Superior temporal gyrus (tissue), 1 donor: ENCODE measurements at regions not wholly inside any gene's neighbourhood (a gene's known extent, or its start where the extent isn't known, plus 50 kb on each side); places are given as distances from the start of the nearest gene placed in this dataset.

Experiments used
- DNase-seq: peaks from one replicate; pipeline ENCODE4 v3.0.0-alpha.2; 2016; ENCODE audit errors: extremely low spot score

DNA sequence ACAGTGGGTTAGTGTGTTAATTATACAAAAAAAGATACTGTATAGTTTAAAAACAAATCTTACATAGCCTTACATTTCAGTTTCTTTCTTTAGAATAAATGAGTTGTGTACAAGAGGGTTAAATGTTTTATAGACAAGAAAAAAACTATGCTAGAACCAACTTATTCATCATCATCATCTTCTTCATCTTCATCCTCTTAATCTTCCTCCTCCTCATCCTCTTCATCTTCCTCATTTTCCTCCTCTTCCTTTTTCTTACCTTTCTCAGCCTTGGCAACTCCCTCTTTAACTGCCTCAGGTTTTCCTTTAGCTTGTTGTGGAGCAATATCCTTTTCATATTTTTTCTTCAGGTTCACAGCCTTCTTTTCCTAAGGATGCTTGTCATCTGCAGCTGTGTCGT, 53.7 kb downstream of the RPS12 start:
- no peak for DNase-seq

GRCh38 chr6:132872923-132873322, 58.6 kb downstream of the RPS12 start:
- no peak for DNase-seq

GRCh38 chr6:132877003-132877402, 62.6 kb downstream of the RPS12 start:
- DNase-seq: no peak

GRCh38 chr6:132887204-132887603, 72.8 kb downstream of the RPS12 start:
- no peak for DNase-seq

DNA sequence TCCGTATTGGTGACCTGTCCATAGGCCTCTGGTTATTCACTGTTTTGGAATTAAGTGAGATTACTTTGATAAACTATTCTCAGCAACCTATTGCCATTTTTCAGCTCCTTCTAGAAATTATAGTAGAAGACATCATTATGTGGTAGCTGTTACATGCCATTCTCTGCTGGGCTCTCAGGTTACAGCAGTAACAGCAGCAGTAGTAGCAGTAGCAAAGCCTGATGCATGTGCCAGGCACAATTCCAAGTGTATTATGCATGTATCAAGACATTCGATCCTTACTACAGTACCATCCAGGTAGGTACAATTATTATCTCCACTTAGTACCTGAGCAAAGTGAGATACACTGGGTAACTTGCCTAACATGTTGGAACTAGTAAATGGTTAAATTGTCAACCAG, 74.3 kb downstream of the RPS12 start:
- no peak for DNase-seq

DNA sequence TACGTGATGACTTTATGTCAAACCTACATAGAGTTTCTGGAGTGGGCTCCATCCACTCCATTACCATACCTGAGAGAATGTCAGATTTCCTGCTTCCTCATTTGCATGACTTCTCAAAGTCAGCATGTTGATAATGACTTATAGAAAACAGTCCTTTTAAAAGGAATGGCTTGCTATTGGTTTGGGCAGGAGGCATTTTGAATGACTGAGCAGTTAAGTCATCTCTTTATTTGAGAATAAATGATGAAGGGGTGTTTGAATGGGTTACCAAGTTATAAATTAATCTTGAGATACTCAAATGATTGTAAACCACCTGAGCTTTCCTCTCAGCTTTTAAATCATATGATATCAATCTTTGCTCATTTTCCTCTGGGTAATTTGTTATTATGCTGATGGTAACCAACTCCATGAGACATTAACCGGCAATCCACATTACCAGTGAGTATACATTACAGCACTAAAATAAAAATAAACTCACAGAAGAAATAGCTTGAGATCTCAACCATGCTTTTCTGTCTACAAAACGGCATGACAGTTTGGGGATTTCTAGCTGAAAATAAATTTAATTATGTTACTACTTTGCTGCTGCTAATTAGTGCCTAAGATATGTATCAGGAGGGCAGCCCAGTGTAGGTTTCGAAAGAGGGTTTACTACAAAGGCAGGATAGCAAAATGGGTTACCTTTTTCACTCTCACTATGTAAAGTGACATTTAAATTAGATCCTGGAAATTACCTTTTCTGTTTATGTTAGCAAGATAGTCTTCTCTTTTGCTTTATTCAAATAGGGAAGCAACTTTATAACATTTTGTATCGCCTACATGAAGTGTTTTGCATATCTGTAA, 78.8 kb downstream of the RPS12 start:
- no peak for DNase-seq

DNA sequence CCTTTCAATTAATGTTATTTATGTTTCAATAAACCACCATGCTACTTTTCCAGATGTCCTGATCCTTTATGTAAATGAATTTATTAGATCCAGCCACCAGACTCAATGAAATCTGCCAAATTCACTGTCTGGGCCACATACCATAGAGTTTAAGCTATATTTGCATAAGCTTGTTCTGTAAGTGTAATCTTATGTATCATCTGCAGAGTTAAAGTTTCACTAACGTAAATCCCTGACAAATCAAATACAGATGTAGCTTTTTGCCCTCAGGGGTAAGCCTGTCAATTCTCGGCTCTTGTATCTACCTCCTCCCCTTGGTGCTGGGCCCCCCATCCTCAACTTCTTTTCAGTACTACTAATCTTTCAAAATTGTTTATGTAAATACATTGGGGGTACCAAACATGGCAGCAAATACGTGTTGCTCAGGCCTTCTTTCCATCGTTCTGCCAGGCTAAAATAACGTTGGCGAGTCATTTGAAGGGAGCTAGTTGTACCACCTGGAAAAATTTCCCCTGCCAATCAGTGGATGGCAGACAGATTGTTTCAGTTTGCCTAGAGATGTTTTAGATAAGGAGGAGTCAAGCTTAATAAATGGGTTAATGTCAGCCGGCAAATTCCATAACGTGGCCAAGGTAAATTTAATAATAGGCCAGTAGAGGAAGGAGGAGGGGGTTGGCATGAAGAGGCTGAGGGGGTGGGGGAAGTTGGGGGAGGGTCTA, 79.6 kb downstream of the RPS12 start:
- DNase-seq: no peak

DNA sequence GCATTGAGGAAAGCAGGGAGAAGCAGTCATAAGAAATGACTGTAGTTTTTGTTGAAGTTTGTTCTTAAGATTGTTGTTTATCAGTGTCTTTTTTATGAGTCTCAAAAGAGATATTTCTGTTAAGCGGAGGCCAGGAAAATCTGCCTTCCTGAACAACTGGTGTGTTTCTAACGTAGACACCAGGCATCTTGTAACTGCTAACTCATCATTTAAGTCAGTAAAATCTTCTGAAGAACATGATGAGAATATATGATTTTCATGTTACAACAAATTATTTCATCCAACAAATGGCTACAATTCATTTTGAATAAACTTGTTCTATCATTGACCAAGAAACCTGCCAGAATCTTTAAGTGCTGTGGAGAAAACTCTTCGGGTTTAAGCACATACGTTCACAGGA, 84.0 kb downstream of the RPS12 start:
- DNase-seq: no peak

- no peak for DNase-seq
These were observed 86.5 kb downstream of the RPS12 start for GRCh38 chr6:132900849-132901248.

DNA sequence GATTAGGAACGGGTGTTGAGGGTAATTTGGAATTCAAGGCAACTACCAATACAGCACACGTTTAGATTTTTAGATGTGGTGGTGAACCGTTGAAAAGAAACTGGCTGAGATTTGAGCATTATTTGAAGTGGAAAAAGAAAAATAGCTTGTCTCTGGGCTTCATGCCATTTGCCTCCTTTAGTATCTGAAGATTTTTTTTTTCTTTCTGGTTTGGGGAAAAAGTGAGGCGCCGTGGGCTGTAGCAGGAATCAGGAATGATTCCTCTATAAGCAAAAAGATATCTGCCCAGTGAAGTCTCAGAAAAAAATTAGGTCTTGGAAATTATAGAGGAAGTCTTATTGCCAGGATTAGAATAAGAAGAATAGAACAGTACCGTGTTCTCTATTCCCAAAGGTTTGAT, 88.5 kb downstream of the RPS12 start:
- peak; percentile 32 for DNase-seq

DNA sequence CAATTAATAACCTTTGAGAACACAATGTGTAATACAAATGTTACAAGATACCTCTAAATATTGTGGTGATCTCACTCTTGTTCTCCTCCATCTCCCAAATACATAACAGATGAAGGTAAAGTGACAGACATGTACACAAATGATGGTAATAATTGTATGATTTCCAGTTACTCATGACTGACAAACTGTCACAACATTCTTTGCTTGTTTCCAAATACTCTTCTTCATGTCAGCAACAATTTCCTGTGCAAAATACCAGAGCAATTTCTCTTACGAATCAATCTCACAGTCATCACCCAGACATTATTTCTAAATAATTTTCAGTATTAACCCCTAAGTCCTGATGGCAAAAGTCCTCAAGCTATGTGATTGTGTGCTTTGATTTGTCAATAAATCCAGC, 92.9 kb downstream of the RPS12 start:
- DNase-seq: no peak

DNA sequence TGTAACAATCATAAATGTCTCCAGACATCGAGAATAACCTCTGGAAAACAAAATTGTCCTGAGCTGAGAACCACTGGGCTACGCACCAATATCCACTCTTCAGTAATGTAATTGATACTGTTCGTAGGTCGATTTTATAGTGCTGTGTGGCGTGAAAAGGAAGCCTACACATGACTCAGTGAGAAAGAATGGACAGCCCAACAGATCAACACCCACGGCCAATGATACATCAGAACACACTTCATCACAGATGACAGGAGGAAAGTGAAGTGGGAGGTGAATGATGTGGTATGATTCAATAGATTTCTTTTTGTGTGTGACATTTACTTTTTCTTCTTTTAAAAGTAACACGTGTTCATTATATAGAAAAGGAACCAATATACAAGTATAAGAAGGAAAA, 93.5 kb downstream of the RPS12 start:
- DNase-seq: no peak

DNA sequence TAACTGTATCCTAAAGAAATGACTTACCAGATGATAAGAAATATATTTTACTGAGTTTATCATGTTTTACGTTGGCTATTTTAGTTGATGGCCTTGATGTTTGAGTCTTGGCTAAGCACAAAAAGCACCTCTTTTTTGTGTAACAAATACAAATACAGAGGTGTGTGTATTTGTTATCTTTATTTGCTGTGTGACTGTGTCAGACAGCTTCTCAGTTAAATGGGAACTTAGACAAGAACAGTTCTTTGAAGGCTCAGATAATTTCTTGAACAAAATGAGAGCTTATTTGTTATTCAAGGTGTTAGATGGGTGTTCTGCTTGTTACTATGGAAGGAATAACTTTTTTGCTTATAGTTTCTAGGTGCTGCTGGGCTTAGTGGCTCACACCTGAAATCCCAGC, 95.4 kb downstream of the RPS12 start:
- DNase-seq: no peak

DNA sequence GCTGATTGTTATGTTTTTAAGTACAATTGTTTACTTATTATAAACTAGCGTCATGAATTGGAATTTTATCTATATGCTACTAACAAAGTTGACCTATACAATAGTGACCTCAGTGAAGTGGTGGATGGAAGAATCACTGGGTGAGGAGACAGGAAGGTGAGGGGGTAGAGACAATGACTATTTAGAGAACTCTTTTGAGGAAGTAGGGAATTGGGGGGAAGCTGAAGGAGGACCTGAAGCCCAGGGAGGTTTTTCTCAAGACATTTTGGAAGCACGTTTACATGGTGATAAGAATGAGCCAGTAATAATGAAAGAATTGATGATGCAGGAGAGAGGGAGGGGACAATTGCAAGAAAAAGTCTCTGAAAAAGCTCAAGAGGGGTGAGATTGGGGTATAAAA, 96.4 kb downstream of the RPS12 start:
- no peak for DNase-seq

DNA sequence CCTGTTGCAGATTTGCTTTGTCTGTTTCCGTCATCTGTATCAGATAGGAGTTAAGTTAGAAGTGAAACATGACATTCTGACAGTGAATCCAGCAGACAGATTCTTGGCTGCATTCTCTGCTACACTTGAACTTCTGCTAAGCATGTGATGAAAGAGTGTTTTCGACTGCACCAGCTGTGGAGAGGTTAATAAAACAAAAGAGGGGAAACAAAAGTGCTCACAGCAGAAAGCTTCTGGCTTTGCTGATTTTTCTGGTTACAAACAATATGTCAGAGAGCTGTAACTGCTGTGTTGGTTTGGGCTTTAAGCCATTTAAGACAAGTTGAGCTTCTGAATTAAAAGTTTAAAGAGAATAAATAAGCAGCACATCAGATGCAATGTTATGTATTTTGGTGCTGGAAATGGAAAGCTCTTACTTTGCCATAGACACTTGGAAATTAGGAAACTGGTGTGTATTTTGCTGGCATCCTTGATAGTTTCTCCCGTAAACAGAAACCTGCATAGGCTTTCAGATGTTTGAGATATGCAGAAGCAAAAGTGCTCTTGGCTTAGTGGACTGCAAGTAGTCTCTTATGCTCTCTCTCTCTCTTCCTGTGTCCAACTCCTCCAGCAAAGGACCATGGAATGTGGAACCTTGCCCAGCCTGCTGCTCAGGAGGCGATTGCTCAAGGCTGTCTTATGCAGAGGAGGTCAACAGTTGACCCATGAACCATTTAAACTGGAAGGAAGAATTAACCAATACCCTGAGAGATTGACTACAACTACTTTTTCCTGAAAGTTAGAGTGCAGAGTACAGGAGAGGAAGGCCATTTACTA, 104.9 kb downstream of the RPS12 start:
- DNase-seq: no peak

DNA sequence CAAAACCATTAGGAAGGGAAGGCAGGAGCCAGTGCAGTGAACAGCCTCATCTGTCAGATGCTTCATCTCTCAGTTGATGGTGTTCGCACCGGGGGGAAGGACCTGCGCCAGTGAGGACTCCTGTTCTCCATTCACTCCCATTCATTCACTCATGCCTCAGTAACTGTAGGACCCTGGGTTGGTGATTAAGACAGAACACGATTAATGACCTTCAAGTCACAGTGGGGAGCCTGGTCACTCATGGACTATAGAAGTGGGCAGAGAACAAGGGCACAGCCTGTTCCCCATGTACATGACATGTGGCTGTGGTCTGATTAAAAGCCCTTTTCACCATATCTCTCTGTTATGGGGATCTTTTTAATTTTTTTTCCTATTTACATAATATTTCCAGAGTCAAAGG, 113.3 kb downstream of the RPS12 start:
- DNase-seq: no peak

DNA sequence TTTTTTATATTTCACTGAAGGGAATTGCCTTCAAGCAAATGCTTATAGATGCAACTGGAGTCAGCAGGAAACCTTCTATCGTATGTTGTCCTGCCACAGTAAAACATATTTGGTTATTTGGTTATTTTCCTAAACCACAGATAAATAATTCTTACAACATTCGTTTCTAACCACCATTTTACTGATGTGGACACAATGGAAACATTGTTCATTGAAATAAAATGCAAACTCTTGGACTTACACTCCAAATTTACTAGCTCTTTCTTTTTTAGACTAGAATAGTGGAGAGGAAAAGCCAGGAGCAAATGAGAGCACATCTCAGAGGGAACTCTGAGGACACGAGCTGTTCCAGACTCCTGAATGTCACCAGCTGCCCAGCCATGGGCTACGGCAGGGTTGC, 114.8 kb downstream of the RPS12 start:
- no peak for DNase-seq

DNA sequence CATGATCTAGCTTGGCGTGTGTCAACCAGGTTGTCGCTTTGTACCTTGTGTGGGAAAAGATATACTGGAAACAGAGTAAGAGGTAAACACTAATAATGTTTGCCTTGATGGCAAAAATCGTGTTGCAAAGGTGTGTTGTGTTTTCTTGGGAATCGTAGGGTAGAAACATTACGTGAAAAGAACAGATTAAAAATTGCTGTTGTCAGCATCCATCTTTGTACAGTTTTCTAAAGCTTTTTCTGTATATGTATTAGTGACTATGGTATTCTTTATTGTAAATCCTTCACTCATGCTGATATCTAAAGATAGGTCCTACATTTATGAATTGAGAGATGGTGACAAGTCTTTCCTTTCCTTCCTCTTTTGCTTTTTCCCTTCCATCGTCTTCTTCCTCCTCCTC, 116.9 kb downstream of the RPS12 start:
- DNase-seq: no peak

DNA sequence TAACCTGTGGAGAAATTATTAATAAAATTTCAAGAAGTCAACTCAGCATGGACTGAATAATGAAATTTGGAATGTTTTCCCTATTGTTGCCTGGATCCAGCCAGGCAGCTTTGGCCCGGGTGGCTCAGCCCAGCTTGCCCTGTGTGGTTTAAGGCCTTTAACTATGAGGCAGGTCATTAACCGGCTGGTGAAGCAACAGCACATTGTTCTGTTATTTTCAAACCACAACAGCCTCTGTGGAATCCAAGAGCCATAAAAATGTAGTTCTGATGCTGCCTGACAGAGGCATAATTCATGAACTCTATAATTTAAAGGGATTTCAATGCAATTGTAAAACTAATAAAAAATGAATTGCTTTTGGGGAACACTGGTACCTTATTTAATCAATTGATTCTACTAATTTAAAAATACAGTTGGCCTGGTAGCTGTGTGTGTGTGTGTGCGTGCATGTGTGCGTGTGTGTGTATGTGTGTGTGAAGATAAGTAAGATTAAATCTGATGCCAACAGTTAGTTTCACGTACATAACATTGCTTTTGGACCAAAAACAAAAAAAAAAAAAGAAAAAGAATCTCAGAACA, 117.7 kb downstream of the RPS12 start:
- no peak for DNase-seq

DNA sequence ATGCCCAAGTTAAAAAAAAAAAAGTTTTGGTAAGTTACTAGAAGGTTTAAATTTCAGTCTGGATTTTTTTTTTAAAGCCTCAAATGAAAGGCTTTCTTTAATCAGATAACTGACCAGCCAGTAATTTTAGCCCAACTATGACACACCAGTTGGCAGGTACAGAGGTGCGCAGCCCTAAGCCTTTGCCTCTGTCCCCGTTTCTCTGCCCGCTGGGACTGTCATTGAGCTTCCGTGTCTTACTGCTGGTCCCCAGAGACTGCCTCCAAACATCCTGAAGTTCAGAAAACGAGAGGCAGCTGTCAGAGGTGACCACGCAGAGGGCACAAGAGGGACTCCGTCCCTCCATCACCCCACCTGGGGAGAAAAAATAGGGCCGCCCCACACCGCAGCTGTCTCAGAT, 118.2 kb downstream of the RPS12 start:
- no peak for DNase-seq

DNA sequence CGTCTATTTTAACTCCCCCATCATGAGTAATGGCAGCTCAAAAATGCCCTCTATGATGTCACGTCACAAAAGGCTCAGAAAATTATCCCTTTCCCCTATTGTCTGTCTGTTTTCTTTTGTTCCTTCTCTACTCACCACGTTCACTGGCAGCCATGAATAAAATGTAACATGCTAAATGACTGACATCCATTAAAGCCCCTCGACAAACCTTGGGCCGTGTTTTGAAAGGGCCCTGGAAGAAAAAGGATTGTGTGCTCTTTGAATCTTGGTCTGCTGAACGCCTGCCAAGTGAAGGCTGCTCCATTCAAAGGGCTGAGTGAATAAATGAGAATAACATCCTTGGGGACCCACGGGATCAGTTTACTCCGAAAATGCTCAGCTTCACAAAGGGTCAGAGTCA, 118.7 kb downstream of the RPS12 start:
- no peak for DNase-seq

- no peak for DNase-seq
These were observed 120.1 kb downstream of the RPS12 start for GRCh38 chr6:132934496-132934895.
